Activated naive CD8-positive, alpha-beta T cell (primary cell): ENCODE measurements at regions not wholly inside any gene's neighbourhood (a gene's known extent, or its start where the extent isn't known, plus 50 kb on each side); places are given as distances from the start of the nearest gene placed in this dataset.

Source experiments
- H3K27ac Mint-ChIP-seq: one replicate; pipeline ENCODE4 v1.8.0; 2021; ENCODE audit warnings: mixed read lengths
- H3K27me3 Mint-ChIP-seq: one replicate; pipeline ENCODE4 v1.8.0; 2021; ENCODE audit warnings: mixed read lengths
- H3K36me3 Mint-ChIP-seq: one replicate; pipeline ENCODE4 v1.8.0; 2021; ENCODE audit warnings: mixed read lengths
- H3K4me1 Mint-ChIP-seq: one replicate; pipeline ENCODE4 v1.8.0; 2021; ENCODE audit warnings: low read depth, mixed read lengths
- H3K4me3 Mint-ChIP-seq: one replicate; pipeline ENCODE4 v1.8.0; 2021; ENCODE audit warnings: mild to moderate bottlenecking, mixed read lengths
- H3K9me3 Mint-ChIP-seq: one replicate; pipeline ENCODE4 v1.8.0; 2021; ENCODE audit warnings: low read depth, mixed read lengths

- H3K4me3 Mint-ChIP-seq, result no peak overlapping the region
- H3K27ac Mint-ChIP-seq, result no peak overlapping the region
- no peaks in the 10 kb centered on the region for H3K36me3 Mint-ChIP-seq
Measured at GRCh38 chr21:24649691-24650090, 957.6 kb downstream of the MRPL39 start.

DNA sequence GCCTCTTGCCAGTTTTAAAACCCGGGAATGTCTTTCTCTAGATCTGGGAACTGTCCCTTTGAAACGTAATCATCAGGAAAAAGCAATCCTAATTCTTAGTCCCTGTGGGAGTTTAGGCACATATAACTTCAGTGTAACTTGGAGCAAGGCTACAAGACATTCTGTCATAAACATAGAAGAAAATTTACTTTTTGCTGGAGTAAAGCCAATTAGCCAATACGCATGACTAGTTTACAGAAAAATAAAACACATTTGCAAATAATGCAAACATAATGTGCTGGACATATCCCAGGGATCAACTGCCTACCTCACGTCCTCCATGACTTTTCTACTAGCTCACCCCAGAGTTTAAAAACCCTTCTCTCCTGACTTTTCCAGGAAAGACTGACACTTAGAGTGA lies 970.6 kb downstream of the MRPL39 start:
- Mint-ChIP-seq H3K27me3 (no peaks in the 10 kb centered on the region), H3K27ac (no peak overlapping the region), H3K9me3 (no peaks in the 10 kb centered on the region), H3K4me1 (no peaks in the 10 kb centered on the region), H3K36me3 (no peaks in the 10 kb centered on the region), H3K4me3 (no peak overlapping the region)

More at GRCh38 chr21:24649691-24650090, 957.6 kb downstream of the MRPL39 start:
- Mint-ChIP-seq H3K9me3 (peaks cover 2% of the 10 kb centered on the region), H3K4me1 (no peaks in the 10 kb centered on the region), H3K27me3 (peaks cover 1% of the 10 kb centered on the region)

- H3K4me1 Mint-ChIP-seq, result no peaks in the 10 kb centered on the region
- no peaks in the 10 kb centered on the region for H3K36me3 Mint-ChIP-seq
- H3K4me3 Mint-ChIP-seq, result no peak overlapping the region
Measured at GRCh38 chr21:24634749-24635148, 972.5 kb downstream of the MRPL39 start.

GRCh38 chr21:24628536-24628935 lies 978.7 kb downstream of the MRPL39 start:
- no peaks in the 10 kb centered on the region for H3K27me3 Mint-ChIP-seq
- H3K9me3 Mint-ChIP-seq, result no peaks in the 10 kb centered on the region
- no peaks in the 10 kb centered on the region for H3K36me3 Mint-ChIP-seq
- H3K27ac Mint-ChIP-seq, result no peak overlapping the region
- H3K4me3 Mint-ChIP-seq, result no peak overlapping the region
- no peaks in the 10 kb centered on the region for H3K4me1 Mint-ChIP-seq

More at GRCh38 chr21:24634749-24635148, 972.5 kb downstream of the MRPL39 start:
- H3K27me3 Mint-ChIP-seq, result no peaks in the 10 kb centered on the region
- H3K27ac Mint-ChIP-seq, result no peak overlapping the region
- no peaks in the 10 kb centered on the region for H3K9me3 Mint-ChIP-seq

DNA sequence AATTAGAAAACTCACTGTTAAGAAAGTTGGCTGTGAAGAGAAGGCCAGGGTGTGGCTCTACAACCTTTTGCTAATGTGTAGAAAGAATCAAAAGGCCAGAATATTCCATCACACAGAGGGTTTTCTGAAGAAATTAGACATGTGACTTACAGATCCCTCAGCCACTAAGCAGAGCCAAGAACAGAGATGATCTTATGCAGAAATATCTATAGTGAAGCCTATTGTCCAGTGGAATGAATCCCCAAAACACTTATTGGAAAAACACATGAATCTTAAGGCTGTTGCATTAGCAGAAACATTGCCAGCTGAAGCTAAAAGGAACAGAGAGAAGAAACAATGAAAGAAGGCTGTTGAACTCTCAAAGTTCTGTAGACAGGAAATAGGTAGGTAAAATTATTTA lies 979.2 kb downstream of the MRPL39 start:
- Mint-ChIP-seq H3K36me3 (no peaks in the 10 kb centered on the region), H3K4me3 (no peak overlapping the region), H3K9me3 (no peaks in the 10 kb centered on the region), H3K27ac (no peak overlapping the region), H3K4me1 (no peaks in the 10 kb centered on the region), H3K27me3 (no peaks in the 10 kb centered on the region)

- H3K27me3 Mint-ChIP-seq, result no peaks in the 10 kb centered on the region
- no peaks in the 10 kb centered on the region for H3K36me3 Mint-ChIP-seq
Measured at GRCh38 chr21:24617819-24618218, 989.5 kb downstream of the MRPL39 start.

DNA sequence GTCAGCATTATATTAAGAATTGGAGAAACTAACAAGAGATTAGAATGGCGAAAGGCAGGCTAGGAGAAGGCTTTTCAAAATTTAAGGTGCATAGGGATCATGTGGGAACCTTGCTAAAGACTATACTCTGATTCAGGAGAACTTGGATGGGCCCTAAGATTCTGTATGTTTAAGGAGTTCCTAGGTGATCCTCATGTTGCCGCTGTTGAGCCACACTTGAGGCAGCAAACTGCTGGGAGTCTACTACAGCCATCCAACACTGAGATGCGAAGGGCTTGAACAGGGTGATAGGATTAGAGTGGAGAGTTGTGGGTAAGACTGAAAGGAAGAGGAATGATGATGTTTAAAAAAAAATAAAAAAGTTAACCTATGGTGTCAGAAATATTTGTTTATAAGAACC lies 1013.2 kb downstream of the MRPL39 start:
- no peaks in the 10 kb centered on the region for H3K36me3 Mint-ChIP-seq
- no peaks in the 10 kb centered on the region for H3K4me1 Mint-ChIP-seq
- H3K27ac Mint-ChIP-seq, result no peak overlapping the region
- H3K9me3 Mint-ChIP-seq, result no peaks in the 10 kb centered on the region
- no peak overlapping the region for H3K4me3 Mint-ChIP-seq
- H3K27me3 Mint-ChIP-seq, result peaks cover 1% of the 10 kb centered on the region

More at GRCh38 chr21:24617819-24618218, 989.5 kb downstream of the MRPL39 start:
- no peak overlapping the region for H3K4me3 Mint-ChIP-seq
- no peaks in the 10 kb centered on the region for H3K4me1 Mint-ChIP-seq
- no peak overlapping the region for H3K27ac Mint-ChIP-seq
- no peaks in the 10 kb centered on the region for H3K9me3 Mint-ChIP-seq

DNA sequence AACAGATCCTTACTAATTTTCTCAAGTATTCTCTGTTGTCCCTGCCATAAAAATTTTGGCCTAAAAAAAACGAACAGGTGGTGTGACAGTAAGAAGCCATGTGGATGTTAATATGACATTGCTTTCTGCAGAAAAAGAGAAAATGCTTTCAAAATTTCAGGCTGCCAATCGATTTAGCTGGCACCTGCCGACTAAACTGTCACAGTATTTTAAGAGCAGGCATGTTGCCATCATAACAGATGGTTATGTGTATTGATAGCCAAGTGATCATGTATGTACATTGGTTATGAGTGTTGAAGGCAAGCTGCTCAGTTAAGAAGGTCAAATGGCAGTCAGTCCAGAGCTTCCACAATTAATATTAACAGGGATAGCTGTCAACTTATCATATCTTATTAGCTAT lies 1017.0 kb downstream of the MRPL39 start:
- Mint-ChIP-seq H3K4me3 (no peak overlapping the region), H3K27ac (no peak overlapping the region), H3K27me3 (peaks cover 1% of the 10 kb centered on the region), H3K9me3 (no peaks in the 10 kb centered on the region), H3K36me3 (no peaks in the 10 kb centered on the region), H3K4me1 (no peaks in the 10 kb centered on the region)

- Mint-ChIP-seq H3K27me3 (no peaks in the 10 kb centered on the region), H3K27ac (no peak overlapping the region), H3K4me1 (no peaks in the 10 kb centered on the region), H3K4me3 (no peak overlapping the region), H3K36me3 (no peaks in the 10 kb centered on the region), H3K9me3 (peaks cover 4% of the 10 kb centered on the region)
Measured at GRCh38 chr21:24583473-24583872, 1023.8 kb downstream of the MRPL39 start.

GRCh38 chr21:24577301-24577700 lies 1030.0 kb downstream of the MRPL39 start:
- H3K36me3 Mint-ChIP-seq, result no peaks in the 10 kb centered on the region
- no peaks in the 10 kb centered on the region for H3K27me3 Mint-ChIP-seq
- H3K27ac Mint-ChIP-seq, result no peak overlapping the region
- no peaks in the 10 kb centered on the region for H3K9me3 Mint-ChIP-seq
- H3K4me3 Mint-ChIP-seq, result no peak overlapping the region
- no peaks in the 10 kb centered on the region for H3K4me1 Mint-ChIP-seq

GRCh38 chr21:24561291-24561690 lies 1046.0 kb downstream of the MRPL39 start:
- H3K27me3 Mint-ChIP-seq, result no peaks in the 10 kb centered on the region
- peaks cover 8% of the 10 kb centered on the region for H3K9me3 Mint-ChIP-seq
- H3K4me1 Mint-ChIP-seq, result no peaks in the 10 kb centered on the region
- no peaks in the 10 kb centered on the region for H3K36me3 Mint-ChIP-seq
- H3K27ac Mint-ChIP-seq, result no peak overlapping the region
- H3K4me3 Mint-ChIP-seq, result no peak overlapping the region

DNA sequence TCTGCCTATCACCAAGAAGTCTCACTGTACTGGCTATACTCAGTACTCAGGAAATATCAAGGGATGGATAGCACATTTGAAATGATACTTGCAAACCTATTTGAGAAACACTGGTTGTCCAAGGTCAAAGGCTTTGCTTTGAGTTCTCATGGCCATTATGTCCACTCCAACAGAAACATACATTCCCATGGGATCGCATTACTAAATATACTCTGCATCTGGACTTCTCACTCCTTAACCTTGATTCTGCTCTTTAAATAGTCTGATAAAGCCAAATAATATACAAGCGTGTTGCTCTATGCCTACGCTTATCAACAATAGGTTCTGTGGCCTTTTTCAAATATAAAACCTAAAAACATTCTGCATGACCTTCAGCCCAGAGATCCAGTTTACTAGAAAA lies 1054.8 kb downstream of the MRPL39 start:
- no peaks in the 10 kb centered on the region for H3K27me3 Mint-ChIP-seq
- H3K9me3 Mint-ChIP-seq, result peaks cover 3% of the 10 kb centered on the region
- no peak overlapping the region for H3K4me3 Mint-ChIP-seq
- H3K27ac Mint-ChIP-seq, result no peak overlapping the region
- H3K36me3 Mint-ChIP-seq, result no peaks in the 10 kb centered on the region
- H3K4me1 Mint-ChIP-seq, result no peaks in the 10 kb centered on the region

DNA sequence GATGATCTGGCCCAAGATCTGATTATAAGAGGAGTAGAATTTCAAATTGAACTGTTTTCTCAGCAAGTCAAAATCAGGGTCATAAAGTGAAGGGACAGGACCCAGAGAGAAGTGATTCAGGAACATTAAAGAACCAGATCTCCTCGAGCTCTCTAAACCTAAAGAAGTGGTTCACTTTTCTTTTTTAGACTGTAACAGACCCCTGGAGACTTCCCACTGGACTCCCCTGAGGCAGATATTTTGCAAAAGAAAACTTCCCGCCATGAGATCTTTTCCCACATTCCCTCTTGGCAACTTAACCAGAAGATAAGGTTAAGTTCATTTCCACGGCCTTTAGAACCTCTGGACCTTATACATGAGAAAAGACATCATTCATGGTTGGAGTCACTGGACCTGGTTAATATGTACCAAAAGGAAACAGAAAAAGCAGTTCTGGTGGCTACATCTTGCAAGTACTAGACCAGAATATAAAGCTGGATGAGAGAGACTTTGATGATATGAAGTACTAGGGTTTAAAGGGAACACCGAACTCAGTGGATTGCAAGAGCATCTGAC lies 1061.4 kb downstream of the MRPL39 start:
- no peaks in the 10 kb centered on the region for H3K27me3 Mint-ChIP-seq
- no peaks in the 10 kb centered on the region for H3K36me3 Mint-ChIP-seq
- no peaks in the 10 kb centered on the region for H3K4me1 Mint-ChIP-seq
- no peak overlapping the region for H3K27ac Mint-ChIP-seq
- H3K9me3 Mint-ChIP-seq, result no peaks in the 10 kb centered on the region
- H3K4me3 Mint-ChIP-seq, result no peak overlapping the region

GRCh38 chr21:24514081-24514733 lies 1093.1 kb downstream of the MRPL39 start:
- Mint-ChIP-seq H3K36me3 (no peaks in the 10 kb centered on the region), H3K27ac (no peak overlapping the region), H3K4me1 (no peaks in the 10 kb centered on the region), H3K27me3 (no peaks in the 10 kb centered on the region), H3K9me3 (no peaks in the 10 kb centered on the region), H3K4me3 (no peak overlapping the region)

- H3K27me3 Mint-ChIP-seq, result no peaks in the 10 kb centered on the region
- H3K4me1 Mint-ChIP-seq, result no peaks in the 10 kb centered on the region
- H3K4me3 Mint-ChIP-seq, result no peak overlapping the region
- H3K27ac Mint-ChIP-seq, result no peak overlapping the region
- peaks cover 18% of the 10 kb centered on the region for H3K36me3 Mint-ChIP-seq
- H3K9me3 Mint-ChIP-seq, result peaks cover 12% of the 10 kb centered on the region
Measured at GRCh38 chr21:24509131-24509530, 1098.2 kb downstream of the MRPL39 start.

DNA sequence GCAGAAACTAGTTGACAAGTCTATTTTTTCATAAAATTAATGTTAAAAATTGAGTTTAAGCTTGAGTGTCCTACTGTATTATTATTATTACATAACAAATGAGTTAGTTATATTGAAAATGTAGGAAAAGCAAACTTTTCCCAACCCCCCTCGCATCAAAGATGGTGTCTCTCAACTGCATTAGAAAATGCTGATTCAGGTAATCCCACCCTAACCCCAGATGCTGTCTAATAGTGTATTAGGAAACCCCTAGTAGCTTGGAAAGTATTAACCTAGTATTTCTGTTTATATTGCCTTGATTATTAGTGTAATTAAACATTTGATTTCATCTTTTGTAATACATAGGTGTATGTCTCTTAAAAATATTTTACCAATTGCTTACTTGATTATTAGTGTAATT lies 1120.3 kb downstream of the MRPL39 start:
- H3K27ac Mint-ChIP-seq, result no peak overlapping the region
- H3K4me3 Mint-ChIP-seq, result no peak overlapping the region
- H3K9me3 Mint-ChIP-seq, result no peaks in the 10 kb centered on the region
- no peaks in the 10 kb centered on the region for H3K27me3 Mint-ChIP-seq
- H3K36me3 Mint-ChIP-seq, result peaks cover 5% of the 10 kb centered on the region
- H3K4me1 Mint-ChIP-seq, result no peaks in the 10 kb centered on the region
